ENCODE measurements at regions not wholly inside any gene's neighbourhood (a gene's known extent, or its start where the extent isn't known, plus 50 kb on each side); places are given as distances from the start of the nearest gene placed in this dataset.
"Not testable (repeated sequence)": the region's sequence is repeated elsewhere in the genome, so short reads cannot be mapped to it uniquely, and the experiment has no call there.

DNA sequence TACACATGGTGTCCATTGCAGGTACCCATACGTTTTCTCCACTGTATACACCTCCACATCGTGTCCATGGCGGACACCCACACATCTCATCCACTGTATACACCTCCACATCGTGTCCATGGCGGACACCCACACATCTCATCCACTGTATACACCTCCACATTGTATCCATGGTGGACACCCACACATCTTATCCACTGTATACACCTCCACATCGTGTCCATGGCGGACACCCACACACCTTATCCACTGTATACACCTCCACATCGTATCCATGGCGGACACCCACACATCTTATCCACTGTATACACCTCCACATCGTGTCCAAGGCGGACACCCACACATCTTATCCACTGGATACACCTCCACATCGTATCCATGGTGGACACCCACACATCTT, 50.4 kb upstream of the TTC34 start:
- not testable (repeated sequence) for H2AFZ ChIP-seq (ENCODE audit: low read depth, low read length); H3K4me3 ChIP-seq (ENCODE audit: low read length); H3K9me3 ChIP-seq (ENCODE audit: low read length); H3K4me1 ChIP-seq (ENCODE audit: insufficient read depth, low read length); H3K36me3 ChIP-seq (ENCODE audit: insufficient read depth, low read length)
- peaks cover 62% of the 10 kb centered on the region for H3K27me3 ChIP-seq (ENCODE audit: insufficient read depth, low read length)

GRCh38 chr1:2853711-2854110, 52.2 kb upstream of the TTC34 start:
- Histone ChIP-seq H3K4me1 (ENCODE audit: insufficient read depth, low read length) (no peaks in the 10 kb centered on the region), H3K9me3 (ENCODE audit: low read length) (no peaks in the 10 kb centered on the region), H2AFZ (ENCODE audit: low read depth, low read length) (no peak overlapping the region), H3K36me3 (ENCODE audit: insufficient read depth, low read length) (no peaks in the 10 kb centered on the region), H3K27me3 (ENCODE audit: insufficient read depth, low read length) (peaks cover 60% of the 10 kb centered on the region), H3K4me3 (ENCODE audit: low read length) (no peak overlapping the region)

GRCh38 chr1:2854151-2854550, 52.7 kb upstream of the TTC34 start:
- Histone ChIP-seq H3K4me1 (ENCODE audit: insufficient read depth, low read length) (no peaks in the 10 kb centered on the region), H3K36me3 (ENCODE audit: insufficient read depth, low read length) (no peaks in the 10 kb centered on the region), H3K9me3 (ENCODE audit: low read length) (no peaks in the 10 kb centered on the region), H3K4me3 (ENCODE audit: low read length) (no peak overlapping the region), H2AFZ (ENCODE audit: low read depth, low read length) (no peak overlapping the region), H3K27me3 (ENCODE audit: insufficient read depth, low read length) (peaks cover 60% of the 10 kb centered on the region)

DNA sequence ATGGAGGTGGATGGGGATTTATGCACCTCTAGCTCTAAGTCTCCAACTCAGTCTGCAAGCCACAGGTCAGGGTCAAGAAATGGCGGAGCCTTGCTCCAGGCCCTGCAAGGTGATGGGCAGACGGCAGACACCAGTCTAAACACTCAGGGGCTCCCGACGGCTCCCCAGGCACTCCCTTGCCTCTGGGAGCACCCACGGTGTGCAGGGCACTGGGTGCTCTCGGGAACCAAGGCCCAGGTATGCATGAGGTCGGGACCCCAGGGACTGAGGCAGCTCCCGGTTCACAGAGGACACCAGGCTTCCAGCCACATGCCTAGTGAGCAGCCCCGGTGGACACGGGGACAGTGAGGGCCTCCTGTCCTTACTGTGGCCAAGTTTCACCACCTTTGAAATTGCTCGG, 53.1 kb upstream of the TTC34 start:
- H3K36me3 ChIP-seq (ENCODE audit: insufficient read depth, low read length) = no peaks in the 10 kb centered on the region

GRCh38 chr1:2855206-2856065, 53.9 kb upstream of the TTC34 start:
- Histone ChIP-seq H3K4me3 (ENCODE audit: low read length) (no peak overlapping the region), H3K4me1 (ENCODE audit: insufficient read depth, low read length) (no peaks in the 10 kb centered on the region), H3K27me3 (ENCODE audit: insufficient read depth, low read length) (peaks cover 52% of the 10 kb centered on the region), H3K36me3 (ENCODE audit: insufficient read depth, low read length) (no peaks in the 10 kb centered on the region), H3K9me3 (ENCODE audit: low read length) (no peaks in the 10 kb centered on the region), H2AFZ (ENCODE audit: low read depth, low read length) (no peak overlapping the region)

More for the DNA sequence above, 53.1 kb upstream of the TTC34 start:
- no peaks in the 10 kb centered on the region for H3K4me1 ChIP-seq (ENCODE audit: insufficient read depth, low read length)
- no peak overlapping the region for H3K4me3 ChIP-seq (ENCODE audit: low read length)
- no peak overlapping the region for H2AFZ ChIP-seq (ENCODE audit: low read depth, low read length)
- H3K9me3 ChIP-seq (ENCODE audit: low read length) = no peaks in the 10 kb centered on the region
- peaks cover 59% of the 10 kb centered on the region for H3K27me3 ChIP-seq (ENCODE audit: insufficient read depth, low read length)

DNA sequence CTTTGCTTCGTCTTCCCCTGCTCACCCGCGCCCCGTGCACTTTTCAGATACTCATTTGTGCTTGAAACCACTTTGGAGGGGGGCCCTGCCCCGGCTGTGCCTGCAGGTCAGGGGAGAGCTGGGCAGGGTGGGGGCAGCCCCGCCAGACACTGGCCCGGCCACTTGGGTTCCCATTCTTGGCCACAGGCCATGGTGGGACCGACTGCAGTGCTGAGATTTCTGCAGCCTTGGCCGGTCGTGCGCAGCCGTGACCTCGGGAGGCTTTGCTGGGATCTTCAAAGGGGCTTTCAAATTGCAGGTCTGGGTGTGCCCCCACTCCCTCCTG, 54.5 kb upstream of the TTC34 start:
- H3K4me3 ChIP-seq (ENCODE audit: low read length) = no peak overlapping the region
- peaks cover 47% of the 10 kb centered on the region for H3K27me3 ChIP-seq (ENCODE audit: insufficient read depth, low read length)
- H2AFZ ChIP-seq (ENCODE audit: low read depth, low read length) = no peak overlapping the region
- no peaks in the 10 kb centered on the region for H3K36me3 ChIP-seq (ENCODE audit: insufficient read depth, low read length)
- H3K9me3 ChIP-seq (ENCODE audit: low read length) = no peaks in the 10 kb centered on the region
- H3K4me1 ChIP-seq (ENCODE audit: insufficient read depth, low read length) = no peaks in the 10 kb centered on the region

DNA sequence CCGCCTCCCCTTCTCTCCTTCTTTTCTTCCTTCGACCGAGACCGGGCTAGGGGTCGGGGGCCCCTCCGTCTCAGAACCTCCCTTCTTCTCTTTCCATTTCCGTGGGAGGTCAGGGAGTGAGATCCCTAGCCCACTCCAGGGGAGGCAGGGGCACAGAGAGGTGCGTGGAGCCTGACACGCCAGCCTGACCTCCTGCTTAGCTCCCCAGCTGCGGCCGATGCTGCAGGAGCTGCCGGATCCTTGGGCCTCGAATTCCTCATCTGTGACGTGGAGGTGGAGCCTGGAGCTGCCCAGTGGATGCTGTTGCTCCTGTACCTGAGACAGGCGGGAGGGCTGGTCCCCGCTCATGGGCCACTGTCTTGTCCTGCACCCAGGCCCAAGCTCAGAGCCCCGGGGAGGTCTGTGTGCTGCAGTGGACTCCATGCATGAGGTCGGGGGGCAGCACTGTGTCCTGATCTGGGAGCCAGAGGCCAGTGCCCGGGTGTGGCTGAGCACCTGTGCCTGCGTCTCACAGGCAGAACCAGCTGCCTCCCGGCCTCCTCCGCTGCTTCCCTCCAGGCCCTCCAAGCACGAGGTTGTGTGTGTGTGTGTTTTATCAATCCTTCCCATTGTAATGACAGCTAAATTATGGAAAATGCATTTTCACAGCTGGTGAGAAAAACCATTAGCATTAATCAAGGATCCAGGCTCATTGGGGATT, 55.3 kb upstream of the TTC34 start:
- Histone ChIP-seq H3K9me3 (ENCODE audit: low read length) (no peaks in the 10 kb centered on the region), H2AFZ (ENCODE audit: low read depth, low read length) (no peak overlapping the region), H3K36me3 (ENCODE audit: insufficient read depth, low read length) (no peaks in the 10 kb centered on the region), H3K4me1 (ENCODE audit: insufficient read depth, low read length) (no peaks in the 10 kb centered on the region), H3K27me3 (ENCODE audit: insufficient read depth, low read length) (peaks cover 47% of the 10 kb centered on the region), H3K4me3 (ENCODE audit: low read length) (no peak overlapping the region)

DNA sequence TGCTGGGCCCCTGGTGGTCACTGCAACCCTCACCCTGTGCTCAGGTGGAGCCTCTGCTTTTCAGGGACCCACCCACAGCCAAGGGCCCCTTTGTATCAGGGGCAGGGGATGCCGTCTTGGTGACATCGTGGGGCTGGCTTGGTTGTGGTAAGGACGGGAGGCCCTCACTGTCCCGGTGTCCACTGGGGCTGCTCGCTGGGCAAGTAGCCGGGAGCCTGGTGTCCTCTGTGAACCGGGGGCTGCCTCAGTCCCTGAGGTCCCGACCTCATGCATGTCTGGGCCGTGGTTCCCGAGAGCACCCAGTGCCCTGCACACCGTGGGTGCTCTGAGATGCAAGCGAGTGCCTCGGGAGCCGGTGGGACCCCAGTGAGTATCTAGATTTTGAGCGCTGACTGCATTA, 56.0 kb upstream of the TTC34 start:
- Histone ChIP-seq H3K4me1 (ENCODE audit: insufficient read depth, low read length) (no peaks in the 10 kb centered on the region), H3K9me3 (ENCODE audit: low read length) (no peaks in the 10 kb centered on the region), H3K27me3 (ENCODE audit: insufficient read depth, low read length) (peaks cover 47% of the 10 kb centered on the region), H2AFZ (ENCODE audit: low read depth, low read length) (no peak overlapping the region), H3K4me3 (ENCODE audit: low read length) (no peak overlapping the region), H3K36me3 (ENCODE audit: insufficient read depth, low read length) (no peaks in the 10 kb centered on the region)

DNA sequence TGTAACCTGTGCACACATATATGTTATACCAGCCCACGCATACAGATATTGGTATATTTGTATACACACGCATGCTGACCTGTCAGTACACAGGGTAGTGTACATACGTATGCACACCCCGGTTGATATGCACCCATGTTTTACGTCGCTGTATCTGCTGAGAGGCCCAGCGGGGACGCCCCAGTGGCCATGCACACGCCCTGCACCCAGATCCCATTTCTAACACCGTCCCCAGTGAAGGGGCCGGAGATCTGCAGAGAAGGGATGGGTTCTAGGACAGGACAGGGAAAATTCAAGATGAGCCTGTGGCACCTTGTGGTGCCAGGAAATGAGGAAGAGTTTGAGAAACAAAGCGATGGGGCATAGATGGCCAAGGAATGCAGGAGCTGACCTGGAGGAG, 57.2 kb upstream of the TTC34 start:
- no peak overlapping the region for H2AFZ ChIP-seq (ENCODE audit: low read depth, low read length)
- H3K4me3 ChIP-seq (ENCODE audit: low read length) = no peak overlapping the region
- H3K27me3 ChIP-seq (ENCODE audit: insufficient read depth, low read length) = peaks cover 39% of the 10 kb centered on the region
- no peaks in the 10 kb centered on the region for H3K36me3 ChIP-seq (ENCODE audit: insufficient read depth, low read length)
- no peaks in the 10 kb centered on the region for H3K9me3 ChIP-seq (ENCODE audit: low read length)
- H3K4me1 ChIP-seq (ENCODE audit: insufficient read depth, low read length) = no peaks in the 10 kb centered on the region

DNA sequence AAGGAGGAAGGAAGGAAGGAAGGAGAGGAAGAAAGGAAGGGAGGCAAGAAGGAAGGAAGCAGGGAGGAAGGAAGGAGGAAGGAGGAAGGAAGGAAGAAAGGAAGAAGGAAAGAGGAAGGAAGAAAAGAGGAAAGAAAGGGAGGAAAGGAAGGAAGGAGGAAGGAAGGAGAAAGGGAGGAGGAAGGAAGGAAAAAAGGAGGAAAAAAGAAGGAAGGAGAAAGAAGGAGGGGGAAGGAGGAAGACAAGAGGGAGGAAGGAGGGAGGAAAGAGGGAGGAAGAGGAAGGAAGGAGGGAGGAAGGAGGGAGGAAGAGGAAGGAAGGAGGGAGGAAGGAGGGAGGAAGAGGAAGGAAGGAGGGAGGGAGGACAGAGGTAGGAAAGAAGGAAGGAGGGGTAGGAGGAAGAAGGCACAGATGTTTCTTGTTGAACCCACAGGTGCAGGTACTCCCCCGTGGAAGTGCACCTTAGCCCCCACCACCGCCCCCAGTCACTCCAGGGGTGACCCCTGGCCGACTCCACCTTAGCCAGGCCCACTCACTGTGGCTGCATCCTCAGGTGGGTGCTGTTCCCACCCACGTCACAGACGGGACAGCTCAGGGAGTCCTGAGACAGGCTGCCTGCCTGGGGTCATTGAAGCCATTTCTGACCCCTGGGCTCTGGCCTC, 57.9 kb upstream of the TTC34 start:
- Histone ChIP-seq H3K9me3 (ENCODE audit: low read length) (no peaks in the 10 kb centered on the region), H3K36me3 (ENCODE audit: insufficient read depth, low read length) (no peaks in the 10 kb centered on the region), H2AFZ (ENCODE audit: low read depth, low read length) (no peak overlapping the region), H3K4me3 (ENCODE audit: low read length) (no peak overlapping the region), H3K27me3 (ENCODE audit: insufficient read depth, low read length) (peaks cover 33% of the 10 kb centered on the region), H3K4me1 (ENCODE audit: insufficient read depth, low read length) (no peaks in the 10 kb centered on the region)

DNA sequence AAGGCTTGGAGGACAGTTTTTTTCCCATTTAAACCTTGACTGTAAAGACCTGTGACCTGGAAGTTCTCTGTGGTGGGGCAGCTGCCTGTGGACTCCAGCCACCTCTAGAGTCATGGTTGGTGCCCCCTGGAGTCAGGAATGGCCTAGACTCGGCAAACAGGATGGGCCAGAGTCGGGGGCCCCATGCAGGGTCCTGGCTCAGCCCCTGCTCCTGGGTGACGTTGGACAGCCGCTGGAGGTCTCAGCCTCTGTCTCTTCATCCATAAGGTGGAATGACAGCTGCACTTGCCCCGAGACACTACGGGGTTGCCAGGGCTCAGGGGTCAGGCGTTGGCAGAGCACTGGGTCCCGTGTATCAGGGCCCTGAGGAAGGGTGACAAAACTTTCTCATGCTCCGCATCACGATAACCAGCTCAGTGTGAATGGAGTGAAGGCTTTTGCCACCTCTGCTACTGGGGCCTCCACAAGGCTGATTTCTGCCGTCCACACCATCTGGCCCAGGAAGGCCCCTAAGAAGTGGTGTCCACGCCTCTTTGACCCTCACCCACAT, 58.5 kb upstream of the TTC34 start:
- Histone ChIP-seq H3K36me3 (ENCODE audit: insufficient read depth, low read length) (no peaks in the 10 kb centered on the region), H3K27me3 (ENCODE audit: insufficient read depth, low read length) (peaks cover 32% of the 10 kb centered on the region), H3K9me3 (ENCODE audit: low read length) (no peaks in the 10 kb centered on the region), H3K4me1 (ENCODE audit: insufficient read depth, low read length) (no peaks in the 10 kb centered on the region), H3K4me3 (ENCODE audit: low read length) (no peak overlapping the region), H2AFZ (ENCODE audit: low read depth, low read length) (no peak overlapping the region)

DNA sequence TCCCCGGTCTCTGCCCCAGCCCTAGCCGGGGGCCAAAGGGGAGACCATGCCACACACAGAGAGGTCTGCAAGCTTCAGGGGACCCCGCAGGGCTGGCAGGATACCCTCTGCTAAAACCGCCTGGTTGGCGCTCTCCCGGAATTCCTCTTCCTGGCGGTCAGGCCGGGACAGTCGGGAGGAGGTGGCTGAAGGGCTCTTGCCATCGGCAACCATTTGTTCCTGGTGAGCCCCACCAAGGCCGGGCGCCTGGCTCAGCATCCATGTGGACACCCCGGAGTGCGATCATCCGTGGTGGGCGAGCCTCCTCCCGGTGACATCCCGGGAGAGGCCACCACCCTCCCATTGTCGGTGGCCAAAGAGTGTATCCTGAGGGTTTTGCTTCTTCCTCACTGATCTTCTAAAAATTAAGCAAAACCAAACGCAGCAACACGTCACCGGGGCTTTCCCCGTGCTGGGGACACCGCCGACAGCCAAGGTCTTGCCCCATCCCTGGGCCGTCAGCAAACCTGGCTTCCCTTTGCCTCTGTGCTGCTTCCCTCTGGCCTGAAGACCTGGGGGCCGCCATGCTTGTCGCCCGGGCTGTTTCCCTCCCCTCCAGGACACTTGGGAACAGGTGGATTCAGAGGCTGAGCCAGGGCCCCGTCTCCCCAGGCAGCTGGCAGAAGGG, 59.1 kb upstream of the TTC34 start:
- no peak overlapping the region for H3K4me3 ChIP-seq (ENCODE audit: low read length)
- H3K27me3 ChIP-seq (ENCODE audit: insufficient read depth, low read length) = peaks cover 32% of the 10 kb centered on the region
- no peaks in the 10 kb centered on the region for H3K9me3 ChIP-seq (ENCODE audit: low read length)
- no peaks in the 10 kb centered on the region for H3K4me1 ChIP-seq (ENCODE audit: insufficient read depth, low read length)
- H3K36me3 ChIP-seq (ENCODE audit: insufficient read depth, low read length) = no peaks in the 10 kb centered on the region
- H2AFZ ChIP-seq (ENCODE audit: low read depth, low read length) = no peak overlapping the region
